ENCODE measurements at regions not wholly inside any gene's neighbourhood (a gene's known extent, or its start where the extent isn't known, plus 50 kb on each side); places are given as distances from the start of the nearest gene placed in this dataset.

- TF ChIP-seq CTCF (conservative IDR thresholded peaks at IDR 0.05 in 1 of 2, IDR thresholded peaks at IDR 0.05 in 1 of 2; ENCODE audit: low read depth in 1 of 2, low read length in 2 of 2) = no peak
- TF ChIP-seq EZH2 (IDR thresholded peaks at IDR 0.05; ENCODE audit: low read length, missing control alignments) = no peak
Observed at GRCh38 chr7:94145602-94146001, 141.4 kb upstream of the BET1 start.
